Glomerular endothelial cell (primary cell): ENCODE measurements at regions not wholly inside any gene's neighbourhood (a gene's known extent, or its start where the extent isn't known, plus 50 kb on each side); places are given as distances from the start of the nearest gene placed in this dataset.

ENCODE experiments used
- DNase-seq: peaks from one replicate; pipeline ENCODE4 v3.0.0-alpha.2; 2011; ENCODE audit warnings: low read depth, low spot score; ENCODE audit errors: extremely low read depth

DNA sequence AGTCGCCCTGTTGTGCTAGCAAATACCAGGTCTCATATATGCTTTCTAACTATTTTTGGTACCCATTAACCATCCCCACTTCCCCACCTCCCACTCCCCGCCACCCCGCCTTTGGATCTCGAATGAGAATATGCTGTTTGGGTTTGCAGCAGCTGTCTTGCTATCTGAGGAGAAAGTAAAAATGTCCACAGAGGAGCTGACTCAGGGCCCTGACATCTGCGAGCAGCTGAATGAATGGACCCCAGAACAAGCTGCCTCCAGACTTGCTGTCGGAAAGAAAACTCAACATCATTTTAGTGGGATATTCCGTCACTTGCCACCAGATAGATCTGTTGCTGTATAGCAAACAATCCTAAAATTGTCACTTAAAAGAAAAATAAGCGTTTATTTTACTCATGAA lies 103.7 kb downstream of the LINC00237 start:
- DNase-seq = no peak

- DNase-seq = no peak
Measured at GRCh38 chr20:20993372-20993771, 112.8 kb downstream of the LINC00237 start.

- no peak for DNase-seq
Measured at GRCh38 chr20:20992686-20993360, 113.3 kb downstream of the LINC00237 start.

GRCh38 chr20:20992277-20992676 lies 113.9 kb downstream of the LINC00237 start:
- no peak for DNase-seq

- DNase-seq = no peak
Measured at GRCh38 chr20:20989081-20989480, 117.1 kb downstream of the LINC00237 start.

GRCh38 chr20:20979934-20980333 lies 126.2 kb downstream of the LINC00237 start:
- no peak for DNase-seq

- DNase-seq = no peak
Measured at GRCh38 chr20:20977786-20978185, 128.4 kb downstream of the LINC00237 start.

GRCh38 chr20:20972490-20972889 lies 133.7 kb downstream of the LINC00237 start:
- no peak for DNase-seq

- DNase-seq = no peak
Measured at GRCh38 chr20:20971810-20972209, 134.3 kb downstream of the LINC00237 start.

DNA sequence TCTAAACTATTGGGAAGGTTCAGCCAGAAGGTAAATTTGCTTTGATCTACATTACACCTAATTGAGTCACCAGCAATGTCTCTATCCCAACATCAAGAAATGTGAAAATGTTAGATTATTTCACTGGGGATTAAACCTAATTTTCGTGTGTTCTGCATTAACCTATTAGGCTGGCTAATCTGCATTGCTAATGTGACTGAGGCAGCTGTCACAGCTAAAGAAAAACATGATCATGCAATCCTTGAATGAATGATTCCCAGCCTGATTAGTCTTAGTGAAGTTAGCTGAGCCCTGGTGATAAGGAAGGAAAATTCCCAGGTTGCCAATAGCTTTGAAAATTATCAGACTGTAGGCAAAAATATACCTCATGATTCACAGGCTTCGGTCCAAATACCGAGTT lies 135.3 kb downstream of the LINC00237 start:
- no peak for DNase-seq

GRCh38 chr20:20969701-20970280 lies 136.4 kb downstream of the LINC00237 start:
- no peak for DNase-seq

DNA sequence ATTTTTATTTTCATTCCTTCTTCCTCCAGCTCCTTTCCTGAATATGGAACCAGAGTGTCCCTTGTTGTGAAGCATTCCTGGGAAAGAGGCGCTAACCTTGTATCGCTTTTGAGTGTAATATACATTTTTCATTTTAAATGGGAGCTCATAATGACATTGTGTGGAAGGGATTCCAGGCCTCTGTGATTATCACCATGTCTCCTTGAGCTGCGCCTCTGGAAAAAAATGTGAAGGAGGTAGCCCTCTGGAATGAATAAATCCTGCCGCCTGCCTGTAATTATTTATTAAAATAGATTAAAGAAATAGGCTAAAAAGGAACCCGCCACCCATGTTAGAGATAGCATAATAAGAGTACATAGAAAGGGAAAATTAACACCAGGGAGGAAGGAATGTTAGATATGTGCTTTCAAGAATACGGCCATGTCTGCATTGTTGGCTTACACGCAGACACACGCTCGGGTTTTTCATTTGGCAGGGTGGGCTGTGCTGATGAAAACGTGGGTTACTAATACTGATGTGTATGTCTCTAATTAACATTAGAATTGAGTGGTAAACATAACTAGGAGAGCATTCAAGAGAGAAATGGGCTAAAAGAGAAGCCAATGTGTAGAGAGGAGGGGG lies 138.5 kb downstream of the LINC00237 start:
- no peak for DNase-seq

GRCh38 chr20:20966171-20966570 lies 140.0 kb downstream of the LINC00237 start:
- no peak for DNase-seq

DNA sequence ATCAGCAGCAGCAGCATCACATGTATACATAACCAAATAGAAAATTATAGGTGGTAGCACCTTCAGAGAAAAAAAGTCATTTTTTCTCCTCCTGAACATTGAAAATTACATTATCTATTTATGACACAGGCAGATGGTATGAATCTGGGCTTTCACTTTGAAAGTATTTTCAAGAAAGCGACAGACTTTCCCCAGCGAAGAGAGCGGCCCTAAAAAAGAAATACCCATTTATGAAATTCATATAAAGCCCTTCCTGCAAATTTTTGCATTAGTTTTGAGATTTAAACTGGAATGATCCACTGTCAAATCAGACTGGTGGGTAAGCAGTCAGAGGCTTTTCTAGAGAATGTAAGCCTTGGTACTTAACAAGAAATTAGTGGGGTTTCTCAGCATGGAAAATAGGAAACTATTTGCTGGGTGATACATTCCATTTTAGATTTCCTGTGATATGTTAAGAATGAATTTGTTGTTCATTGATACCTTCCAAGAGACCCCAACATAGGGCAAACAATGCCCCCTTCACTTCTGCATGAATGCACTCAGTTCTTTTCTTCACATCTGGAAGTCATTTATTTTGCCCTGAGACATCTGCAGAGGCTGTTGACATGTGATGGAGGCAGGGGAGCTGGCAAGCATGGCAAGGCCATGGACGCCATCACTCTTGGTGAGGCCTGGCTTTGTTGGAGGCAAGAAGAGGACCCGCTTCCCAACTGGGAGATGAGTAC lies 147.0 kb downstream of the LINC00237 start:
- no peak for DNase-seq

DNA sequence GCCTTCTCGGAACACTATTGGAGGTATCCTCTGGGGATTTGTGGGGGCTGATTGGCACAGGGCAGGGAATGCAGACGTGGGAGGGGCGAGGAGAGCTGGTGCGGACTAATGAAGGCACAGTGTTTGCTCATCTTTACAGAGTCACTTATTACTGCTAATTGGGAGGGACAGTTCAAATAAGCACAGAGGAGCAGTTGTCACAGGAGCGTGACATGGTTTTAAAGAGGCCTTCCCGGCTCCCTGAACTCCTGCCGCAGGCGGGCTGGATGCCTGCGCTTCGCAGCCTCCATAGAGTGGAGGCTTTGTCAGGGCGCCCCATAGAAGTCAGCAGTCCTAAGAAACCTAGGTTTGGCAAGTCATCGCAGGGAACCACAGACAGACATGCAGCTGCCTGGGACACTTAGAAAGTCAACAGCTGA lies 149.6 kb downstream of the LINC00237 start:
- DNase-seq = no peak

DNA sequence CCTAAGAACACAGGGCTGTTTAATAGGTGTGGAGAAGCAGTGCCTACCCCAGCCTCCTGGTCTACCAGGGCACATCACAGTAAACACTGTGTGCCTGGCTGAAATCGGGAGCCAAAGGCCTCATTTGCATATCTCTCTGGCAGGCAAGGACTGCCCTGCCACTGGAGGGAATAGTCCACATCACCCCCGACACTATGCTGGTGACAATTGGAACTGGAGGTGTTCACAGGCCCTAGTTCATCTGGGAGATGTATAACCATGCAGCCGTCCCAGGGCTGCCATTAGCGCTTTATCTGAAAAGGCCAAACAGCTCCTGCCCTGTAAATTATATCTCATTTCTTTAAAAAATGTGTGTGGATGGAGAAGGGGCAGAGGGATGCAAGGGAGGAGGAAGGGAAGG lies 150.3 kb downstream of the LINC00237 start:
- no peak for DNase-seq

GRCh38 chr20:20953738-20954618 lies 152.2 kb downstream of the LINC00237 start:
- DNase-seq = no peak

DNA sequence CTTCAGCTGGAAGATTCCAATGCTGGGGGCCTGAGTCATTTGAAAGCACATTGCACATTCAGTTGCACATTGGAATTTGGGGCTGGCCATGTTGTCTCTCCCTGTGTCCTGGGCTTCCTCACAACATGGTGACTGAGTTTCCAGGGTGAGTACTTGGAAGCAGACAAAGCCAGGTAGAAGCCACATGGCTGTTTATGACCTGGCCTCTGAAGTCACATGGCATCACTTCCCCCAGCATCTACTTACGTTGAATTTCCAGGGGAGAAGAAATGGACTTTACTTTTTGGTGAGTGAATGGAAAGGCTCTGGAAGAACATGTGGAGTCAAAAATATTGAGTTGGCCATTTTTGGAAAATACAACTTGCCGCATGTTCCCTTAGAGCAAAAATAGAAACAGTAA lies 155.5 kb downstream of the LINC00237 start:
- DNase-seq = no peak

DNA sequence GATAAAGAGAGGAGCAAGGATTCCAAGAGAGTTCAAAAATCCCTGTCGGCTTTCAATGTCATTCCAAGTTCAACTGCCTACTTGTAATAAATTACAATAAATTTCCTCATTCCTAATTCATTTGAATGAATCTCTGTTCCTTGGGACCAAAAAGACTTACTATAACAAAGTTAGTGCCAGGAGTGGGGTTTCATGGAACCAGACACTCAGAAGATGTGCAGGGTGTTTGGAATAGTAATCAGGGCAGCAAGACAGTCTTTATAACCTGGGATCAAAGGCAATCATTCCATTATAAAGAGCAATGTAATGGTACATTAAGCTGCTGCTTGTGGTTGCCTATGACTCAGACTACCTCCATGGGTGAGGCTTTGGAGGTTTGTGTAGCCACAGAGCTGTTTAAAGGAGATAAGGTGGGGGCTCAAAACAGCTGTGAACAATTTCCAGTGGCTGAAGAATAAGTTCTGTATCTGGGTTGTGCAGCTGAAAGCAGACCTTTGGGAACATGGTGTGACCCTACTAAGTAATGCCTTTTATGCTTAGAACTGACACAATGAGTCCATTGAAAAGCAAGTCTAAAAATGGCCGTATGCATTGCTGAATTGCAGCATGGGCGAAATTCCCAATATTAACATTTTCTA lies 159.9 kb downstream of the LINC00237 start:
- DNase-seq = no peak

GRCh38 chr20:20941468-20941889 lies 164.7 kb downstream of the LINC00237 start:
- DNase-seq = no peak
